H1 (cell line): ENCODE measurements at regions not wholly inside any gene's neighbourhood (a gene's known extent, or its start where the extent isn't known, plus 50 kb on each side); places are given as distances from the start of the nearest gene placed in this dataset.

Source experiments
- CBX8 ChIP-seq: fragments of 300-800, 300-1000 bp; sonication (generic); IDR thresholded peaks from 2 replicates; pipeline ENCODE4 v1.7.1; 2016; ENCODE audit warnings: low read depth, low read length, borderline replicate concordance
- SIX5 ChIP-seq: IDR thresholded peaks from 2 replicates; pipeline ENCODE4 v1.6.1; 2011; ENCODE audit warnings: mild to moderate bottlenecking, low read depth, low read length
- YY1 ChIP-seq: IDR thresholded peaks from 2 replicates; pipeline ENCODE4 v1.6.1; 2011; ENCODE audit warnings: low read depth, mild to moderate bottlenecking, low read length
- TF ChIP-seq, protein P1 (sequence below): fragments of 300-600 bp; sonication (generic); IDR thresholded peaks from 2 replicates; pipeline ENCODE4 v1.7.1; 2012; ENCODE audit warnings: low read length, moderate library complexity, mild to moderate bottlenecking, inconsistent platforms; ENCODE audit not compliant: insufficient replicate concordance

DNA sequence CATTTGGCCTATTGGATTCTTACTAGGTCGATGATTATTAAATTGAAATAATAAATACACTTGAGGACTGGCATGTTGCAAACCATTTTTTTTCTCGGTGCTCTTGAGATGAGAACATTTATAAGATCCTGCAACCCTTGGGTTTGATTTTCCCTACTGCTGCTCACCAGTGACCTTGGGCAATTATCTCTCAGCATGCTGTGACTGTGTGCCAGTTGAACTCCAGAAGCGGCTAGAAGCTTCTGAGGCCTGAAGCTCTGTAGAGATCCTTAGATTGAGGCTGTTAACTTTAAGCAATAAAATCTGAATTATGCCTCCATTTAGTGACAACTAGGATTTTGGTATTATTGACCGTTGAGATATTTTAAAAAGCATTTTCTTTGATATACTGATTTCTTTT, 489.8 kb downstream of the MAT2B start (continued):
- TF ChIP-seq, protein P1, sequence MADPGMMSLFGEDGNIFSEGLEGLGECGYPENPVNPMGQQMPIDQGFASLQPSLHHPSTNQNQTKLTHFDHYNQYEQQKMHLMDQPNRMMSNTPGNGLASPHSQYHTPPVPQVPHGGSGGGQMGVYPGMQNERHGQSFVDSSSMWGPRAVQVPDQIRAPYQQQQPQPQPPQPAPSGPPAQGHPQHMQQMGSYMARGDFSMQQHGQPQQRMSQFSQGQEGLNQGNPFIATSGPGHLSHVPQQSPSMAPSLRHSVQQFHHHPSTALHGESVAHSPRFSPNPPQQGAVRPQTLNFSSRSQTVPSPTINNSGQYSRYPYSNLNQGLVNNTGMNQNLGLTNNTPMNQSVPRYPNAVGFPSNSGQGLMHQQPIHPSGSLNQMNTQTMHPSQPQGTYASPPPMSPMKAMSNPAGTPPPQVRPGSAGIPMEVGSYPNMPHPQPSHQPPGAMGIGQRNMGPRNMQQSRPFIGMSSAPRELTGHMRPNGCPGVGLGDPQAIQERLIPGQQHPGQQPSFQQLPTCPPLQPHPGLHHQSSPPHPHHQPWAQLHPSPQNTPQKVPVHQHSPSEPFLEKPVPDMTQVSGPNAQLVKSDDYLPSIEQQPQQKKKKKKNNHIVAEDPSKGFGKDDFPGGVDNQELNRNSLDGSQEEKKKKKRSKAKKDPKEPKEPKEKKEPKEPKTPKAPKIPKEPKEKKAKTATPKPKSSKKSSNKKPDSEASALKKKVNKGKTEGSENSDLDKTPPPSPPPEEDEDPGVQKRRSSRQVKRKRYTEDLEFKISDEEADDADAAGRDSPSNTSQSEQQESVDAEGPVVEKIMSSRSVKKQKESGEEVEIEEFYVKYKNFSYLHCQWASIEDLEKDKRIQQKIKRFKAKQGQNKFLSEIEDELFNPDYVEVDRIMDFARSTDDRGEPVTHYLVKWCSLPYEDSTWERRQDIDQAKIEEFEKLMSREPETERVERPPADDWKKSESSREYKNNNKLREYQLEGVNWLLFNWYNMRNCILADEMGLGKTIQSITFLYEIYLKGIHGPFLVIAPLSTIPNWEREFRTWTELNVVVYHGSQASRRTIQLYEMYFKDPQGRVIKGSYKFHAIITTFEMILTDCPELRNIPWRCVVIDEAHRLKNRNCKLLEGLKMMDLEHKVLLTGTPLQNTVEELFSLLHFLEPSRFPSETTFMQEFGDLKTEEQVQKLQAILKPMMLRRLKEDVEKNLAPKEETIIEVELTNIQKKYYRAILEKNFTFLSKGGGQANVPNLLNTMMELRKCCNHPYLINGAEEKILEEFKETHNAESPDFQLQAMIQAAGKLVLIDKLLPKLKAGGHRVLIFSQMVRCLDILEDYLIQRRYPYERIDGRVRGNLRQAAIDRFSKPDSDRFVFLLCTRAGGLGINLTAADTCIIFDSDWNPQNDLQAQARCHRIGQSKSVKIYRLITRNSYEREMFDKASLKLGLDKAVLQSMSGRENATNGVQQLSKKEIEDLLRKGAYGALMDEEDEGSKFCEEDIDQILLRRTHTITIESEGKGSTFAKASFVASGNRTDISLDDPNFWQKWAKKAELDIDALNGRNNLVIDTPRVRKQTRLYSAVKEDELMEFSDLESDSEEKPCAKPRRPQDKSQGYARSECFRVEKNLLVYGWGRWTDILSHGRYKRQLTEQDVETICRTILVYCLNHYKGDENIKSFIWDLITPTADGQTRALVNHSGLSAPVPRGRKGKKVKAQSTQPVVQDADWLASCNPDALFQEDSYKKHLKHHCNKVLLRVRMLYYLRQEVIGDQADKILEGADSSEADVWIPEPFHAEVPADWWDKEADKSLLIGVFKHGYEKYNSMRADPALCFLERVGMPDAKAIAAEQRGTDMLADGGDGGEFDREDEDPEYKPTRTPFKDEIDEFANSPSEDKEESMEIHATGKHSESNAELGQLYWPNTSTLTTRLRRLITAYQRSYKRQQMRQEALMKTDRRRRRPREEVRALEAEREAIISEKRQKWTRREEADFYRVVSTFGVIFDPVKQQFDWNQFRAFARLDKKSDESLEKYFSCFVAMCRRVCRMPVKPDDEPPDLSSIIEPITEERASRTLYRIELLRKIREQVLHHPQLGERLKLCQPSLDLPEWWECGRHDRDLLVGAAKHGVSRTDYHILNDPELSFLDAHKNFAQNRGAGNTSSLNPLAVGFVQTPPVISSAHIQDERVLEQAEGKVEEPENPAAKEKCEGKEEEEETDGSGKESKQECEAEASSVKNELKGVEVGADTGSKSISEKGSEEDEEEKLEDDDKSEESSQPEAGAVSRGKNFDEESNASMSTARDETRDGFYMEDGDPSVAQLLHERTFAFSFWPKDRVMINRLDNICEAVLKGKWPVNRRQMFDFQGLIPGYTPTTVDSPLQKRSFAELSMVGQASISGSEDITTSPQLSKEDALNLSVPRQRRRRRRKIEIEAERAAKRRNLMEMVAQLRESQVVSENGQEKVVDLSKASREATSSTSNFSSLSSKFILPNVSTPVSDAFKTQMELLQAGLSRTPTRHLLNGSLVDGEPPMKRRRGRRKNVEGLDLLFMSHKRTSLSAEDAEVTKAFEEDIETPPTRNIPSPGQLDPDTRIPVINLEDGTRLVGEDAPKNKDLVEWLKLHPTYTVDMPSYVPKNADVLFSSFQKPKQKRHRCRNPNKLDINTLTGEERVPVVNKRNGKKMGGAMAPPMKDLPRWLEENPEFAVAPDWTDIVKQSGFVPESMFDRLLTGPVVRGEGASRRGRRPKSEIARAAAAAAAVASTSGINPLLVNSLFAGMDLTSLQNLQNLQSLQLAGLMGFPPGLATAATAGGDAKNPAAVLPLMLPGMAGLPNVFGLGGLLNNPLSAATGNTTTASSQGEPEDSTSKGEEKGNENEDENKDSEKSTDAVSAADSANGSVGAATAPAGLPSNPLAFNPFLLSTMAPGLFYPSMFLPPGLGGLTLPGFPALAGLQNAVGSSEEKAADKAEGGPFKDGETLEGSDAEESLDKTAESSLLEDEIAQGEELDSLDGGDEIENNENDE, result no peak
- TF ChIP-seq YY1 (no peak), SIX5 (no peak), CBX8 (no peak)
